ENCODE measurements at regions not wholly inside any gene's neighbourhood (a gene's known extent, or its start where the extent isn't known, plus 50 kb on each side); places are given as distances from the start of the nearest gene placed in this dataset.
"Not testable (repeated sequence)": the region's sequence is repeated elsewhere in the genome, so short reads cannot be mapped to it uniquely, and the experiment has no call there.

- Histone ChIP-seq H3K27ac (ENCODE audit: low read depth, low read length) (no peak overlapping the region), H3K9ac (ENCODE audit: low read depth, low read length) (no peak overlapping the region), H3K36me3 (ENCODE audit: control insufficient read depth, insufficient read depth, low read length) (no peaks in the 10 kb centered on the region), H3K27me3 (ENCODE audit: control insufficient read depth, insufficient read depth, low read length) (no peaks in the 10 kb centered on the region), H3K4me3 (ENCODE audit: low read depth, low read length) (no peak overlapping the region), H3K9me3 (ENCODE audit: control insufficient read depth, insufficient read depth, low read length) (no peaks in the 10 kb centered on the region), H3K4me1 (ENCODE audit: control insufficient read depth, insufficient read depth, low read length) (no peaks in the 10 kb centered on the region)
These were observed 392.7 kb upstream of the MAN1A1 start for GRCh38 chr6:119742188-119742803.

DNA sequence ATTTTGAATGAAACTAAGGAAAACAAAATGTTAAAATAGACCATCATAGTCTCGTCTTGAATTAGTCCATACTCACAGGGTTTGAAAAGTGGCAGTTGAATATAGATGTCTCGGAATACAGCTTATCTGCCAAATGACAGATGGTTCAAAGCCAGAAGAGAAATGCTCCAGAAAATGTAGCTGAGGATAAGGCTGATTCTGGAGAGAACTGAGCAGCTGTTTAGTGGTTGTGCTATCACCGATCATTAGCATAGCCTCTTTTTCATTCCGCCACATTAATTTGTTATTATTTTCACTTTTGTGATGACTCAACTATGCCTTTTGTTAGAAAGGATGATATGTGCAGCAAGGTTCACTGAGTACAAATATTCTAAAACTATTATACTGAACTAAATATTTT lies 390.2 kb upstream of the MAN1A1 start:
- Histone ChIP-seq H3K27ac (ENCODE audit: low read depth, low read length) (no peak overlapping the region), H3K4me3 (ENCODE audit: low read depth, low read length) (no peak overlapping the region), H3K9ac (ENCODE audit: low read depth, low read length) (no peak overlapping the region), H3K9me3 (ENCODE audit: control insufficient read depth, insufficient read depth, low read length) (no peaks in the 10 kb centered on the region), H3K27me3 (ENCODE audit: control insufficient read depth, insufficient read depth, low read length) (no peaks in the 10 kb centered on the region), H3K36me3 (ENCODE audit: control insufficient read depth, insufficient read depth, low read length) (no peaks in the 10 kb centered on the region), H3K4me1 (ENCODE audit: control insufficient read depth, insufficient read depth, low read length) (no peaks in the 10 kb centered on the region)

GRCh38 chr6:119738425-119738824 lies 388.9 kb upstream of the MAN1A1 start:
- no peak overlapping the region for H3K9ac ChIP-seq (ENCODE audit: low read depth, low read length)
- H3K9me3 ChIP-seq (ENCODE audit: control insufficient read depth, insufficient read depth, low read length) = no peaks in the 10 kb centered on the region
- no peaks in the 10 kb centered on the region for H3K4me1 ChIP-seq (ENCODE audit: control insufficient read depth, insufficient read depth, low read length)
- H3K4me3 ChIP-seq (ENCODE audit: low read depth, low read length) = no peak overlapping the region
- H3K27ac ChIP-seq (ENCODE audit: low read depth, low read length) = no peak overlapping the region
- H3K36me3 ChIP-seq (ENCODE audit: control insufficient read depth, insufficient read depth, low read length) = no peaks in the 10 kb centered on the region
- no peaks in the 10 kb centered on the region for H3K27me3 ChIP-seq (ENCODE audit: control insufficient read depth, insufficient read depth, low read length)

DNA sequence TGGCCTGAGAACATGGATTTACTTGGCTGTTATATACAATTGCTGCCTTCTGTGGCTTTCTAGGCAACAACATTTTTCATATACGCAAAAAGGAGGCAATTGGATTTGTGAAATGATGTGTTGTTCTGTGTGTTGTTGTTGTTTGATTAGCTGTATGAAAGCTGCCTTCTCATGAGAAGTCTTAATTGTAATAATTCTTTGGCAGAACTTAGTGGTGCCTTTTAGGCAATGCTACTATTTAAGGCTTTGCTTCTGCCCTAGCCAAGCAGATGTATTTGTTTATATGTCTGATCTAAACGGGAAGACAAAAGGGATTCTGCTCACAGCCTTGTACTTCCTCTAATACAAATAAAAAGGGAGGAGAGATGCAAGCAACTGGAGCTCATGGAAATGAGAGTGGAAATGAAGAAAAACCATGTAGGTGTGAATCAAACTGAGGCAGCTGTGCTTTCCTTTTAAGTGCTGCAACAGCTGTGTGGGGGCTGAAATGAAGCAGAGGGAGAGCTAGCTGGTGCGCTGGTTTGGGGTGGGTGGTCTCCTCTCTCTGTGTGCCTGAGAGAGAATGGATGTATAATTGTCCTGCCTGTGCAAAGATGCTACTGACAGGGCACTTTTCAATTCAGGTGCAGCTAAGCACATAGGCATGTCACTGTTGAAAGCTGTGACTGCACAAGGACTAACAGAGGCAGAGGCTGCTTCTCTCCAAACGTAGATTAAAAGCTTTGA lies 386.9 kb upstream of the MAN1A1 start:
- no peaks in the 10 kb centered on the region for H3K36me3 ChIP-seq (ENCODE audit: control insufficient read depth, insufficient read depth, low read length)

DNA sequence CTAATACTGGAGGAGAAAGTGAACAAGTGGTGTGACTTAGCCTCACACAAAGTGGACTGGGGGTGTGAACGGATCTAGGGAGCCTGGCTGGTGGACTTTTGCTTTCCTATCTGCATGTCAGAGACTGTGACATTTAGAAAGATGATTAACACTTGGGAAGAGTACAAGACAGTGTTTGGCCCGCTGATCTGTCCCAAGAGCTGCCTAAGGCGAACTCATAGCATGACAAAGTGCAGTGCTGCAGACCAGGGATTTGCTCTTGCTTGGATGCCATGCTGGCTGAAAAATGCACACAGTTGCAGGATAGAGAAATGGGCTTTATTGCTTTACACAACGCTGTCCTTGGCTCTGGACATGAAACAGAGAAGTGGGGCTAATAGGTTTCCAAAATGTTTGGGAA lies 386.0 kb upstream of the MAN1A1 start:
- H3K9me3 ChIP-seq (ENCODE audit: control insufficient read depth, insufficient read depth, low read length) = no peaks in the 10 kb centered on the region
- H3K36me3 ChIP-seq (ENCODE audit: control insufficient read depth, insufficient read depth, low read length) = no peaks in the 10 kb centered on the region
- no peak overlapping the region for H3K4me3 ChIP-seq (ENCODE audit: low read depth, low read length)
- no peak overlapping the region for H3K9ac ChIP-seq (ENCODE audit: low read depth, low read length)
- H3K27me3 ChIP-seq (ENCODE audit: control insufficient read depth, insufficient read depth, low read length) = no peaks in the 10 kb centered on the region
- no peak overlapping the region for H3K27ac ChIP-seq (ENCODE audit: low read depth, low read length)
- H3K4me1 ChIP-seq (ENCODE audit: control insufficient read depth, insufficient read depth, low read length) = no peaks in the 10 kb centered on the region

More for the DNA sequence above, 386.9 kb upstream of the MAN1A1 start:
- Histone ChIP-seq H3K27ac (ENCODE audit: low read depth, low read length) (no peak overlapping the region), H3K4me1 (ENCODE audit: control insufficient read depth, insufficient read depth, low read length) (no peaks in the 10 kb centered on the region), H3K27me3 (ENCODE audit: control insufficient read depth, insufficient read depth, low read length) (no peaks in the 10 kb centered on the region), H3K9ac (ENCODE audit: low read depth, low read length) (no peak overlapping the region), H3K4me3 (ENCODE audit: low read depth, low read length) (no peak overlapping the region), H3K9me3 (ENCODE audit: control insufficient read depth, insufficient read depth, low read length) (no peaks in the 10 kb centered on the region)

DNA sequence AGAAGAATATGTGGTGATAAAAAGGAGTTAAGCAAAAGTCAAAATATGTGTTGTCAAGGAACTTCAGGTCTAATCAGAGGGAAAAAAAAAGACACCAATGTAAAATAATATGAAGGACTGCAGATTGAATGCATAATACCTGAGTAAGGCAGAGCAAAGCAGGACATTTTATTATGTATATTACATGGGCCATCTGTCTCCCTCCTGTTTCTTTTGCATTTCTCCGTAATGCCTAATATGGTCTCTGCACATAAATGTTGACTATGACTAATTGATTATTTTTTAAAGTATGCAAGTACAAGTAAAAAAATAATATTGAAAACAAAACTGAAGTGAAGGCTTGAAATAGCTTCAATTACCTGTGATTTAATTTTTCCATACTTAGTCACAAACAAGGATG lies 384.7 kb upstream of the MAN1A1 start:
- Histone ChIP-seq H3K9ac (ENCODE audit: low read depth, low read length) (no peak overlapping the region), H3K27ac (ENCODE audit: low read depth, low read length) (no peak overlapping the region), H3K4me1 (ENCODE audit: control insufficient read depth, insufficient read depth, low read length) (no peaks in the 10 kb centered on the region), H3K36me3 (ENCODE audit: control insufficient read depth, insufficient read depth, low read length) (no peaks in the 10 kb centered on the region), H3K27me3 (ENCODE audit: control insufficient read depth, insufficient read depth, low read length) (no peaks in the 10 kb centered on the region), H3K4me3 (ENCODE audit: low read depth, low read length) (no peak overlapping the region), H3K9me3 (ENCODE audit: control insufficient read depth, insufficient read depth, low read length) (no peaks in the 10 kb centered on the region)

DNA sequence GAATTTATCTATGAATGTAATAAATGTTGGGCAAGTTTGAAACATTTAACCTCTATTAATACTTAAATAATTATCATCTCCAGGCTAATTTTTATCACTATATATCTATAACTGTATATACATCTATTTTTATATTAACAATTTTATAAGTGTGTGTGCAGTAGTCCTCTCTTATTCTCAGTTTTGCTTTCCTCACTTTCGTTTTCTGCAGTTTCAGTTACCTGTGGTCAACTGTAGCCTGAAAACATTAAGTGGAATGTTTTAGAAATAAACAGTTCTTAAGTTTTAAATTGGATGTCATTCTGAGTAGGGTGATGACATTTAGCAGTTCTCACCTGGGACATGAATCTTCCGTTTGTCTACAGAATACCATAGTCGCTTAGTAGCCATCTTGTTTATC lies 379.4 kb upstream of the MAN1A1 start:
- Histone ChIP-seq H3K27ac (ENCODE audit: low read depth, low read length) (no peak overlapping the region), H3K36me3 (ENCODE audit: control insufficient read depth, insufficient read depth, low read length) (no peaks in the 10 kb centered on the region), H3K4me1 (ENCODE audit: control insufficient read depth, insufficient read depth, low read length) (peaks cover 16% of the 10 kb centered on the region), H3K27me3 (ENCODE audit: control insufficient read depth, insufficient read depth, low read length) (0 out of 2 replicates have a peak, but pooled peaks cover 4% of the 10 kb centered on the region), H3K4me3 (ENCODE audit: low read depth, low read length) (no peak overlapping the region), H3K9me3 (ENCODE audit: control insufficient read depth, insufficient read depth, low read length) (no peaks in the 10 kb centered on the region), H3K9ac (ENCODE audit: low read depth, low read length) (no peak overlapping the region)

GRCh38 chr6:119728220-119728750 lies 378.7 kb upstream of the MAN1A1 start:
- Histone ChIP-seq H3K4me1 (ENCODE audit: control insufficient read depth, insufficient read depth, low read length) (peaks cover 16% of the 10 kb centered on the region), H3K36me3 (ENCODE audit: control insufficient read depth, insufficient read depth, low read length) (no peaks in the 10 kb centered on the region), H3K9me3 (ENCODE audit: control insufficient read depth, insufficient read depth, low read length) (no peaks in the 10 kb centered on the region), H3K27ac (ENCODE audit: low read depth, low read length) (no peak overlapping the region), H3K9ac (ENCODE audit: low read depth, low read length) (no peak overlapping the region), H3K4me3 (ENCODE audit: low read depth, low read length) (no peak overlapping the region), H3K27me3 (ENCODE audit: control insufficient read depth, insufficient read depth, low read length) (0 out of 2 replicates have a peak, but pooled peaks cover 4% of the 10 kb centered on the region)

DNA sequence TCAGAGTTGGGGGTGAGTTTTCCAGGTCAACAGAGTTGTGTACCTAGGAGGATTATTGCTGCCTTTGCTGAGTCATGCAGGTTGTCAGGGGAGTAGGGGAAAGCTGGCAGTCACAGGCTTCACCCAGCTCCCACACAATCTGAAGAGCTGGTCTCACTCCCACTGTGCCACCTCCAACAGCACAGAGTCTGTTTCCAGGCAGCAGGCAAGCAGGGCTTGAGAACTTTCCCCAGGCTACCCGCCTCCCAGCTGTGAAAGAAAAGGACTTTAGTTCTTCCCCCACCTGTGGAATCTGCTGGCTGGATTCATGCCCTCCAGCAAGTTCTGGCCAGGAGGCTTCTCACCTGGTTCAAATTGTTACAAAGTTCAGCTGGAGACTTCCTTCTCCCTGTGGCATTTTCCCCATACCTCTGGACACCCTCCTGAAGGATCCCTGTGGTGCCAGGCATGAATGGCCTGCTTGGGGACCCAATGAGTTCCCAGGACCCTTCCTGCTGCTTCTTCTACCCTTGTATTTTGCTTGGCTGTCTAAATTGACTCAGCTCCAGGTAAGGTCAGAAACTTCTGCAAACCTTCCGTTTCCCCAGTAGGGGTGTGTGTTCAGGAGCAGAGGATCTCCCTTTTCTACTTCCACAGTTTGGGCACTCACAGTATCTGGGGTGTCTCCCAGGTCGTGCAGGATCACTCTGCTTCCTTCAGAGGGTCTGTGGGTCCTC lies 378.1 kb upstream of the MAN1A1 start:
- no peak overlapping the region for H3K9ac ChIP-seq (ENCODE audit: low read depth, low read length)
- H3K27me3 ChIP-seq (ENCODE audit: control insufficient read depth, insufficient read depth, low read length) = 0 out of 2 replicates have a peak, but pooled peaks cover 4% of the 10 kb centered on the region
- peaks cover 16% of the 10 kb centered on the region for H3K4me1 ChIP-seq (ENCODE audit: control insufficient read depth, insufficient read depth, low read length)
- H3K4me3 ChIP-seq (ENCODE audit: low read depth, low read length) = no peak overlapping the region
- peak overlapping the region; percentile 51 for H3K27ac ChIP-seq (ENCODE audit: low read depth, low read length)
- no peaks in the 10 kb centered on the region for H3K36me3 ChIP-seq (ENCODE audit: control insufficient read depth, insufficient read depth, low read length)
- no peaks in the 10 kb centered on the region for H3K9me3 ChIP-seq (ENCODE audit: control insufficient read depth, insufficient read depth, low read length)

DNA sequence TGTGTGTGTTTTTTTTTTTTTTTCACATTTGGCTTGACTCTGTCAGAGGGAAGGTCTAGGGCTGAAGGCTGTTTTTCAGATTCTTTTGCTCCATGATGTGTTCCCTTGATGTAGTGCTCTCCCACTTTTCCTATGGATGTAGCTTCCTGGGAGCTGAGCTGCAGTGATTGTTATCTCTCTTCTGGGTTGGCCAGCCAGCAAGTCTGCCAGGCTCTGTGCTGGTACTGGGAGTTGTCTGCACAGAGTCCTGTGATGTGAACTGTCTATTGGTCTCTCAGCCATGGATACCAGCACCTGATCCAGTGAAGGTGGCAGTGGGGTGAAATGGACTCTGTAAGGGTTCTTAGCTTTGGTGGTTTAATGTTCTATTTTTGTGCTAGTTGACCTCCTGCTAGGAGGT lies 377.4 kb upstream of the MAN1A1 start:
- not testable (repeated sequence) for H3K27me3 ChIP-seq (ENCODE audit: control insufficient read depth, insufficient read depth, low read length); H3K4me3 ChIP-seq (ENCODE audit: low read depth, low read length); H3K9me3 ChIP-seq (ENCODE audit: control insufficient read depth, insufficient read depth, low read length); H3K27ac ChIP-seq (ENCODE audit: low read depth, low read length); H3K36me3 ChIP-seq (ENCODE audit: control insufficient read depth, insufficient read depth, low read length); H3K9ac ChIP-seq (ENCODE audit: low read depth, low read length)
- H3K4me1 ChIP-seq (ENCODE audit: control insufficient read depth, insufficient read depth, low read length) = peaks cover 16% of the 10 kb centered on the region

DNA sequence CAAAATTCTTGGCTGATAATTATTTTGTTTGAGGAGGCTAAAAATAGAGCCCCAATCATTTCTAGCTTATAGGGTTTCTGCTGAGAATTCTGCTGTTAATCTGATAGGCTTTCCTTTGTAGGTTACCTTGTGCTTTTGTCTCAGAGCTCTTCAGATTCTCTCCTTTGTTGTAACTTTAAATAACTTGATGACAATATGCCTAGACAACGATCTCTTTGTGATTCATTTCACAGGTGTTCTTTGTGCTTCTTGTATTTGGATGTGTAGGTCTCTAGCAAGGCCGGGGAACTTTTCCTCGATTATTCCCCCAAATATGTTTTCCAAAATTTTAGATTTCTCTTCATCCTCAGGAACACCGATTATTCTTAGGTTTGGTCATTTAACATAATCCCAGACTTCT lies 376.5 kb upstream of the MAN1A1 start:
- H3K27ac ChIP-seq (ENCODE audit: low read depth, low read length) = no peak overlapping the region
- H3K4me3 ChIP-seq (ENCODE audit: low read depth, low read length) = no peak overlapping the region
- 0 out of 2 replicates have a peak, but pooled peaks cover 4% of the 10 kb centered on the region for H3K27me3 ChIP-seq (ENCODE audit: control insufficient read depth, insufficient read depth, low read length)
- H3K9ac ChIP-seq (ENCODE audit: low read depth, low read length) = no peak overlapping the region
- H3K9me3 ChIP-seq (ENCODE audit: control insufficient read depth, insufficient read depth, low read length) = no peaks in the 10 kb centered on the region
- no peaks in the 10 kb centered on the region for H3K36me3 ChIP-seq (ENCODE audit: control insufficient read depth, insufficient read depth, low read length)
- H3K4me1 ChIP-seq (ENCODE audit: control insufficient read depth, insufficient read depth, low read length) = peaks cover 16% of the 10 kb centered on the region

All from HUES48 (cell line).